Right atrium auricular region (tissue), 2 donors: ENCODE measurements at regions not wholly inside any gene's neighbourhood (a gene's known extent, or its start where the extent isn't known, plus 50 kb on each side); places are given as distances from the start of the nearest gene placed in this dataset.

ENCODE experiments used
- DNase-seq: peaks from one replicate; pipeline ENCODE4 v3.0.0-alpha.2; 2019; ENCODE audit warnings: low spot score
- H3K27ac ChIP-seq, 2 donors: fragments of 200-600 bp; sonication (generic); 1 replicate in 1 of 2; 2 replicates in 1 of 2; pipeline ENCODE4 v1.5.1; 2016 to 2019
- H3K27me3 ChIP-seq, 2 donors: fragments of 200-600 bp; sonication (generic); one replicate each; pipeline versions ENCODE4 v1.5.1 to v1.6.0; 2017 to 2019
- H3K36me3 ChIP-seq: fragments of 200-600 bp; sonication (generic); one replicate; pipeline ENCODE4 v1.5.1; 2016
- H3K4me1 ChIP-seq, 2 donors: fragments of 200-600 bp; sonication (generic); one replicate each; pipeline versions ENCODE4 v1.5.1 to v1.6.0; 2017 to 2019
- H3K4me3 ChIP-seq, 2 donors: fragments of 200-600 bp; sonication (generic); 1 replicate in 1 of 2; 2 replicates in 1 of 2; pipeline ENCODE4 v1.5.1; 2017 to 2019; ENCODE audit warnings: mild to moderate bottlenecking in 1 of 2, moderate library complexity in 1 of 2
- H3K9me3 ChIP-seq, 2 donors: fragments of 200-600 bp; sonication (generic); one replicate each; pipeline ENCODE4 v1.5.1; 2019
- TF ChIP-seq, protein P1 (sequence below), 2 donors: fragments of 200-600 bp; sonication (generic); IDR thresholded peaks; one replicate each; pipeline ENCODE4 v1.5.1; 2019; ENCODE audit warnings: antibody characterized with exemption in 2 of 2

DNA sequence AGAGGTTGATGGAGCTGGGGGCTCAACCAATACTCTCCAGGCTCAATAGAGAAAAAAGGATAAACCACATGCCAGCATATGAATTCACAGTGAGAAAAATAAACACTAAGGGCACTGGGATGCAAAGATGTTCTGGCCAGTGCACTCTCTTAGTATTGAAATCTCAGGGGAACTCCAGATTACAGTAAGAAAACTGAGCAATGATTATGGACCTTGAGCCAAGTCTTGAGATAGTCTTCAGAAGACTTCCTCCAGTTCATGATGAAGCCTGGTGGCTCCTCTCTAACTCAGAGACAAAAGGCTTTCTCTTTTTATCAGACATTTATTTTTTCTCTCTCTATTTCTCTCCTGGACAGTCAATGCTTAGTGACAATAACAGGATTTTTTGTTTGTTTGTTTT is 139.8 kb upstream of the SPEF2 start:
- no peak overlapping the region for H3K27ac ChIP-seq
- no peaks in the 10 kb centered on the region for H3K9me3 ChIP-seq
- no peaks in the 10 kb centered on the region for H3K27me3 ChIP-seq
- H3K4me1 ChIP-seq, result no peaks in the 10 kb centered on the region
- no peak for DNase-seq
- no peaks in the 10 kb centered on the region for H3K36me3 ChIP-seq
- TF ChIP-seq, protein P1, sequence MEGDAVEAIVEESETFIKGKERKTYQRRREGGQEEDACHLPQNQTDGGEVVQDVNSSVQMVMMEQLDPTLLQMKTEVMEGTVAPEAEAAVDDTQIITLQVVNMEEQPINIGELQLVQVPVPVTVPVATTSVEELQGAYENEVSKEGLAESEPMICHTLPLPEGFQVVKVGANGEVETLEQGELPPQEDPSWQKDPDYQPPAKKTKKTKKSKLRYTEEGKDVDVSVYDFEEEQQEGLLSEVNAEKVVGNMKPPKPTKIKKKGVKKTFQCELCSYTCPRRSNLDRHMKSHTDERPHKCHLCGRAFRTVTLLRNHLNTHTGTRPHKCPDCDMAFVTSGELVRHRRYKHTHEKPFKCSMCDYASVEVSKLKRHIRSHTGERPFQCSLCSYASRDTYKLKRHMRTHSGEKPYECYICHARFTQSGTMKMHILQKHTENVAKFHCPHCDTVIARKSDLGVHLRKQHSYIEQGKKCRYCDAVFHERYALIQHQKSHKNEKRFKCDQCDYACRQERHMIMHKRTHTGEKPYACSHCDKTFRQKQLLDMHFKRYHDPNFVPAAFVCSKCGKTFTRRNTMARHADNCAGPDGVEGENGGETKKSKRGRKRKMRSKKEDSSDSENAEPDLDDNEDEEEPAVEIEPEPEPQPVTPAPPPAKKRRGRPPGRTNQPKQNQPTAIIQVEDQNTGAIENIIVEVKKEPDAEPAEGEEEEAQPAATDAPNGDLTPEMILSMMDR (IDR thresholded peaks at IDR 0.05), result no peak
- no peak overlapping the region for H3K4me3 ChIP-seq

DNA sequence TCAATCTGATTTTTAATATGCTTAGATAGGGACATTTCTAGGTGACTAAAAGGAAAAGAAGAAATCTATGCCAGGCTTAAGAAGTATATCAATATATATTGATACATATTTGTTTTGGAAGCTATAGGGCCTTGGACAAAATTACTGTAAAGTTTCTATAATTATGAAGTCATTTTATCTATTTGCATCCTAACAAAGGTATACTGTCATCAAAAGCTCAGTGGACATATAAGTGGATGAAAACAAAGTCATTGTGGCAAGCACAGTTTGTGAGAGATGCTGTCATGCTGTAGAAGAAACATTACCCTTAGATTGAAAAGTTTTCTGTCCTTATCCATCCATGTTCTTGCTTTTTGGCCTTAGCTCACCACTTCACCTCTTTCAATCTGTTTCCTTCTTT is 140.3 kb upstream of the SPEF2 start:
- TF ChIP-seq, protein P1 (IDR thresholded peaks at IDR 0.05), result no peak
- Histone ChIP-seq H3K9me3 (no peaks in the 10 kb centered on the region), H3K27ac (no peak overlapping the region), H3K4me3 (no peak overlapping the region), H3K27me3 (no peaks in the 10 kb centered on the region), H3K36me3 (no peaks in the 10 kb centered on the region), H3K4me1 (no peaks in the 10 kb centered on the region)
- DNase-seq, result no peak

DNA sequence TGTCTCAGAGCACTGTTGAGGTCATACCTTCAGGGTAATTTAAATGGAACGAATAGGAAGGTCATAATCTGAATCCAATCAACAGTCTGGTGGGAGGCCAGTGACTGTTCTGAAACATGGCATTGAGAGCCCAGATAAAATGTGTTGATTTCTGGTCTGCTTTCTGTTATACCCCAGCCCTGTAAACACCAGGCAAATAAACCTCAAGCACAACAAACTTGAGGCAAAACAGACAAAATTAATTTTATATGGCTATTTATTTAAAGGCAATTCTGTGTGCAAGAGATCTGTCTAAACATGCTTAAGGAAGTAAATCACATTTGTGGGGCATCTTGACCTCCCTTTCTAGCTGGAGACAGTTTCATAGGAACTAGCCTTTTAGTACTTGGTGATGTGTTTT is 140.9 kb upstream of the SPEF2 start:
- H3K4me3 ChIP-seq, result no peak overlapping the region
- no peaks in the 10 kb centered on the region for H3K9me3 ChIP-seq
- H3K27me3 ChIP-seq, result no peaks in the 10 kb centered on the region
- no peaks in the 10 kb centered on the region for H3K36me3 ChIP-seq
- DNase-seq, result no peak
- H3K27ac ChIP-seq, result no peak overlapping the region
- TF ChIP-seq, protein P1 (IDR thresholded peaks at IDR 0.05), result no peak
- H3K4me1 ChIP-seq, result no peaks in the 10 kb centered on the region

DNA sequence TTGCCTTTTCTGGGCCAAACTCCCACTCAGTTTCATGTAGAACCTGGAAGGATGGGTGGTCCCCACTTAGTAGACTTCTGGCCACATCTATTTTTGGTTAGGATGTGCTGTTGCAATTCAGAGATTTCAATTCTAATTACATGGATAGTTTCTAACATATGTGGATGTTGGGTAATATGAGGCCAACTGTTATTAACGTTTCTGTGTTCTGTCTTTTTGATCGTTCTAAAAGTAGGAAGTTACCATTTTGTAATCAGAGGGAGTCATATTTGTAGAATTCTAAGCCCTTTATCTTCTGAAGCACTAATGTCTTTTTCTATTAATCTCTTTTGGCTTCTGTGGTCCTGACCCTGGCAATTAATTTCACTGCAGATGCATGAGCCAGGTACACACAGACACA is 141.6 kb upstream of the SPEF2 start:
- no peak for DNase-seq
- Histone ChIP-seq H3K9me3 (no peaks in the 10 kb centered on the region), H3K4me1 (no peaks in the 10 kb centered on the region), H3K36me3 (no peaks in the 10 kb centered on the region), H3K27me3 (no peaks in the 10 kb centered on the region), H3K4me3 (no peak overlapping the region), H3K27ac (no peak overlapping the region)
- TF ChIP-seq, protein P1 (IDR thresholded peaks at IDR 0.05), result no peak

DNA sequence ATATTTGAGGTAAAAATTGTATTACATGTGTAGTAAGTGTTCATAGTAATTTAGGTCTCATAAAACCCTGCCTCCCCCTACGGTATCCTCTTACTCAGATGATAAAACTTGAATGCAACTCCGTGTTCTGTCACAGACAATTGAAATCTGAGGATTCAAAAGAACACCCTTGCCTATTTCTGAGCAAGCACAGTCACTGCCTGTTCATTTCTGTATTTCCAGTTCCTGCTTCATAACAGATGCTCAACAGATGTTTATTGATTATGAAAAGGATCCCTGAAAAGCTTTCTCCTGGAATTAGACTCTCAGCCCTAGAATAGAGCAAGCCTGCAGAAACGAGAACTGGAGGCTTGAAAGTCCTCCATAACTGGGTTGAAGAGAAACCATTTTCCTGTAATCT is 144.1 kb upstream of the SPEF2 start:
- no peak overlapping the region for H3K4me3 ChIP-seq
- H3K27me3 ChIP-seq, result no peaks in the 10 kb centered on the region
- no peaks in the 10 kb centered on the region for H3K4me1 ChIP-seq
- no peaks in the 10 kb centered on the region for H3K9me3 ChIP-seq
- no peak overlapping the region for H3K27ac ChIP-seq
- TF ChIP-seq, protein P1 (IDR thresholded peaks at IDR 0.05), result no peak
- no peaks in the 10 kb centered on the region for H3K36me3 ChIP-seq
- DNase-seq, result no peak

DNA sequence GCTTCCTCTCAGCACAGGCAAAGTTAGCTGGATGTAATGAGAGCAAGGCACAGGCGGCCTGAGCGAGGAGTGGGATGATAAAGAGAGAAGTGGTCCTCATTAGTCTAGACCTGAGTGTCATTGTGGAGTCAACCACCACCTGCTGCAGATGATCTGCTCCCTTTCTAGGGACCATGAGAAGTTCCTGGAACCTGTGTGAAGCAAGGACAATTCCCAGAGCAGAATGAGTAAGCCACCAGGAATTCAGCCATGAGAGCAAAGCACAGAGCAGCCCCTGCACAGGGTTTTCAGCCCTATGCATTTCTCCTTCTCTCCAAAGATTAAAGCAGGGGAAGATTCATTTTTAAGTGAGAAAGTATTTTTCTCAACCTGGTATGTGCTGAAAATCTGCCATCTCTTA is 146.8 kb upstream of the SPEF2 start:
- H3K27me3 ChIP-seq, result no peaks in the 10 kb centered on the region
- TF ChIP-seq, protein P1 (IDR thresholded peaks at IDR 0.05), result no peak
- no peak overlapping the region for H3K4me3 ChIP-seq
- no peak overlapping the region for H3K27ac ChIP-seq
- no peaks in the 10 kb centered on the region for H3K9me3 ChIP-seq
- no peaks in the 10 kb centered on the region for H3K36me3 ChIP-seq
- H3K4me1 ChIP-seq, result no peaks in the 10 kb centered on the region
- no peak for DNase-seq
